ENCODE measurements at regions not wholly inside any gene's neighbourhood (a gene's known extent, or its start where the extent isn't known, plus 50 kb on each side); places are given as distances from the start of the nearest gene placed in this dataset.

GRCh38 chr14:84125676-84126075 is 1404.3 kb upstream of the FLRT2 start:
- TF ChIP-seq CTCF (IDR thresholded peaks at IDR 0.05; ENCODE audit: insufficient read depth, low read depth, low read length, missing control alignments): no peak
- DNase-seq (ENCODE audit: low read depth): no peak
- H3K4me3 ChIP-seq (ENCODE audit: low read depth, low read length): no peak overlapping the region

GRCh38 chr14:84127495-84127894 is 1402.4 kb upstream of the FLRT2 start:
- H3K4me3 ChIP-seq (ENCODE audit: low read depth, low read length): no peak overlapping the region
- DNase-seq (ENCODE audit: low read depth): no peak
- no peak for TF ChIP-seq CTCF (IDR thresholded peaks at IDR 0.05; ENCODE audit: insufficient read depth, low read depth, low read length, missing control alignments)

- no peak for TF ChIP-seq CTCF (IDR thresholded peaks at IDR 0.05; ENCODE audit: insufficient read depth, low read depth, low read length, missing control alignments)
- H3K4me3 ChIP-seq (ENCODE audit: low read depth, low read length): no peak overlapping the region
- no peak for DNase-seq (ENCODE audit: low read depth)
Measured at GRCh38 chr14:84128050-84128449, 1401.9 kb upstream of the FLRT2 start.

- no peak for DNase-seq (ENCODE audit: low read depth)
- no peak overlapping the region for H3K4me3 ChIP-seq (ENCODE audit: low read depth, low read length)
- TF ChIP-seq CTCF (IDR thresholded peaks at IDR 0.05; ENCODE audit: insufficient read depth, low read depth, low read length, missing control alignments): no peak
Measured at GRCh38 chr14:84129007-84129406, 1400.9 kb upstream of the FLRT2 start.

- no peak for TF ChIP-seq CTCF (IDR thresholded peaks at IDR 0.05; ENCODE audit: insufficient read depth, low read depth, low read length, missing control alignments)
- H3K4me3 ChIP-seq (ENCODE audit: low read depth, low read length): no peak overlapping the region
- no peak for DNase-seq (ENCODE audit: low read depth)
Measured at GRCh38 chr14:84129941-84130340, 1400.0 kb upstream of the FLRT2 start.

GRCh38 chr14:84131924-84132323 is 1398.0 kb upstream of the FLRT2 start:
- no peak for DNase-seq (ENCODE audit: low read depth)
- no peak overlapping the region for H3K4me3 ChIP-seq (ENCODE audit: low read depth, low read length)
- no peak for TF ChIP-seq CTCF (IDR thresholded peaks at IDR 0.05; ENCODE audit: insufficient read depth, low read depth, low read length, missing control alignments)

GRCh38 chr14:84144166-84144565 is 1385.8 kb upstream of the FLRT2 start:
- no peak overlapping the region for H3K4me3 ChIP-seq (ENCODE audit: low read depth, low read length)
- no peak for TF ChIP-seq CTCF (IDR thresholded peaks at IDR 0.05; ENCODE audit: insufficient read depth, low read depth, low read length, missing control alignments)
- no peak for DNase-seq (ENCODE audit: low read depth)

All from GM12865 (cell line).